GM23338 (cell line): ENCODE measurements at regions not wholly inside any gene's neighbourhood (a gene's known extent, or its start where the extent isn't known, plus 50 kb on each side); places are given as distances from the start of the nearest gene placed in this dataset.
"Not testable (repeated sequence)": the region's sequence is repeated elsewhere in the genome, so short reads cannot be mapped to it uniquely, and the experiment has no call there.

Source experiments
- ATAC-seq: fragments of 200-7000 bp; cut with Tn5 transposase; 3 replicates; pipeline ENCODE4 v1.9.1; 2020
- DNase-seq: peaks from one replicate; pipeline ENCODE4 v3.0.0-alpha.2; 2015; ENCODE audit warnings: low spot score
- H2AFZ ChIP-seq: fragments of 200-600 bp; sonication (generic); 2 replicates; pipeline ENCODE4 v1.8.0; 2016; ENCODE audit warnings: antibody characterized with exemption, mild to moderate bottlenecking, moderate library complexity
- H3F3A ChIP-seq: fragments of 200-600 bp; sonication (generic); replicated peaks from 2 replicates; pipeline ENCODE4 v1.8.0; 2017; ENCODE audit warnings: antibody characterized with exemption, mixed run types, low read depth
- H3K27ac ChIP-seq: fragments of 200-600 bp; sonication (generic); 2 replicates; pipeline ENCODE4 v1.6.1; 2016; ENCODE audit warnings: low read depth
- H3K27me3 ChIP-seq: fragments of 200-600 bp; sonication (generic); 2 replicates; pipeline ENCODE4 v1.8.0; 2016; ENCODE audit warnings: mild to moderate bottlenecking, mixed run types, moderate library complexity; ENCODE audit not compliant: insufficient read depth
- H3K36me3 ChIP-seq: fragments of 200-600 bp; sonication (generic); 2 replicates; pipeline ENCODE4 v1.8.0; 2016; ENCODE audit warnings: mild to moderate bottlenecking; ENCODE audit not compliant: insufficient read depth
- H3K4me1 ChIP-seq: fragments of 200-600 bp; sonication (generic); 2 replicates; pipeline ENCODE4 v1.8.0; 2016; ENCODE audit warnings: mild to moderate bottlenecking, moderate library complexity; ENCODE audit not compliant: insufficient read depth
- H3K4me2 ChIP-seq: fragments of 200-600 bp; sonication (generic); 2 replicates; pipeline ENCODE4 v1.7.1; 2017; ENCODE audit warnings: mixed run types
- H3K4me3 ChIP-seq: fragments of 200-600 bp; sonication (generic); 2 replicates; pipeline ENCODE4 v1.6.1; 2016; ENCODE audit warnings: mixed run types
- H3K79me2 ChIP-seq: fragments of 200-600 bp; sonication (generic); replicated peaks from 2 replicates; pipeline ENCODE4 v1.8.0; 2017; ENCODE audit warnings: mild to moderate bottlenecking; ENCODE audit not compliant: insufficient read depth
- H3K9me2 ChIP-seq: fragments of 200-600 bp; sonication (generic); 2 replicates; pipeline ENCODE4 v1.8.0; 2017; ENCODE audit not compliant: insufficient read depth
- H4K20me1 ChIP-seq: fragments of 200-600 bp; sonication (generic); replicated peaks from 2 replicates; pipeline ENCODE4 v1.8.0; 2017; ENCODE audit warnings: mild to moderate bottlenecking; ENCODE audit not compliant: insufficient read depth
- H3K27ac Mint-ChIP-seq: 2 replicates; pipeline ENCODE4 v1.8.0; 2020; ENCODE audit warnings: inconsistent platforms, mild to moderate bottlenecking, moderate library complexity, mixed read lengths
- H3K27me3 Mint-ChIP-seq: 3 replicates; pipeline ENCODE4 v1.8.0; 2022; ENCODE audit warnings: low read depth, mild to moderate bottlenecking, moderate library complexity, mixed read lengths, inconsistent platforms; ENCODE audit not compliant: insufficient read depth, poor library complexity
- H3K36me3 Mint-ChIP-seq: 3 replicates; pipeline ENCODE4 v1.8.0; 2021; ENCODE audit warnings: low read depth, mild to moderate bottlenecking, inconsistent platforms, moderate library complexity, mixed read lengths
- H3K4me1 Mint-ChIP-seq: 3 replicates; pipeline ENCODE4 v1.8.0; 2020; ENCODE audit warnings: mild to moderate bottlenecking, inconsistent platforms, mixed read lengths
- H3K4me3 Mint-ChIP-seq: 3 replicates; pipeline ENCODE4 v1.8.0; 2021; ENCODE audit warnings: moderate library complexity, mild to moderate bottlenecking, inconsistent platforms, mixed read lengths
- H3K9me3 Mint-ChIP-seq: 3 replicates; pipeline ENCODE4 v1.8.0; 2020; ENCODE audit warnings: moderate library complexity, mild to moderate bottlenecking, inconsistent platforms, mixed read lengths

GRCh38 chr21:9009267-9010016, 1511.9 kb upstream of the TPTE start:
- Mint-ChIP-seq H3K27me3 (peaks cover 27% of the 10 kb centered on the region), H3K36me3 (peaks cover 81% of the 10 kb centered on the region), H3K9me3 (peaks cover 98% of the 10 kb centered on the region)
- H3K27ac Mint-ChIP-seq, H3K4me3 ChIP-seq, H3K9me2 ChIP-seq, H3K27me3 ChIP-seq, H3K79me2 ChIP-seq, H3K4me3 Mint-ChIP-seq, H3K4me1 ChIP-seq, H2AFZ ChIP-seq, H3K4me1 Mint-ChIP-seq, H3K4me2 ChIP-seq, ATAC-seq, H4K20me1 ChIP-seq, DNase-seq, H3K27ac ChIP-seq: not testable (repeated sequence)
- peaks cover 29% of the 10 kb centered on the region for H3F3A ChIP-seq
- peaks cover 41% of the 10 kb centered on the region for H3K36me3 ChIP-seq

- not testable (repeated sequence) for H3K4me2 ChIP-seq, H3K27ac ChIP-seq, H3K27ac Mint-ChIP-seq, H3K4me3 ChIP-seq, ATAC-seq, H3K4me1 ChIP-seq, H3K4me3 Mint-ChIP-seq, H3K27me3 ChIP-seq, H4K20me1 ChIP-seq, H3K79me2 ChIP-seq, H3K9me2 ChIP-seq, H2AFZ ChIP-seq, H3K4me1 Mint-ChIP-seq, DNase-seq
- Mint-ChIP-seq H3K36me3 (peaks cover 84% of the 10 kb centered on the region), H3K27me3 (peaks cover 29% of the 10 kb centered on the region), H3K9me3 (peaks cover 98% of the 10 kb centered on the region)
- H3K36me3 ChIP-seq: peaks cover 44% of the 10 kb centered on the region
- peaks cover 29% of the 10 kb centered on the region for H3F3A ChIP-seq
Measured at GRCh38 chr21:9010121-9010795, 1511.1 kb upstream of the TPTE start.

GRCh38 chr21:9010936-9011890, 1510.2 kb upstream of the TPTE start:
- H3K27me3 Mint-ChIP-seq: peaks cover 29% of the 10 kb centered on the region

GRCh38 chr21:9011916-9012315, 1509.5 kb upstream of the TPTE start:
- not testable (repeated sequence) for H3K27ac Mint-ChIP-seq, H2AFZ ChIP-seq, H3K4me1 ChIP-seq, H3K27ac ChIP-seq, DNase-seq, ATAC-seq, H3K9me2 ChIP-seq, H3K79me2 ChIP-seq, H3K4me2 ChIP-seq, H3K4me1 Mint-ChIP-seq, H3K27me3 ChIP-seq, H3K4me3 Mint-ChIP-seq, H4K20me1 ChIP-seq, H3K4me3 ChIP-seq
- Mint-ChIP-seq H3K9me3 (peaks cover 89% of the 10 kb centered on the region), H3K36me3 (peaks cover 74% of the 10 kb centered on the region), H3K27me3 (peaks cover 29% of the 10 kb centered on the region)
- peaks cover 21% of the 10 kb centered on the region for H3F3A ChIP-seq
- H3K36me3 ChIP-seq: peaks cover 37% of the 10 kb centered on the region

More at GRCh38 chr21:9010936-9011890, 1510.2 kb upstream of the TPTE start:
- not testable (repeated sequence) for H3K27ac ChIP-seq, H3K27ac Mint-ChIP-seq, DNase-seq, H3K4me1 Mint-ChIP-seq, H3K79me2 ChIP-seq, H3K4me3 ChIP-seq, H3K4me3 Mint-ChIP-seq, H2AFZ ChIP-seq, H3K4me2 ChIP-seq, H3K9me2 ChIP-seq, ATAC-seq, H3K4me1 ChIP-seq, H3K27me3 ChIP-seq, H4K20me1 ChIP-seq
- Mint-ChIP-seq H3K36me3 (peaks cover 81% of the 10 kb centered on the region), H3K9me3 (peaks cover 96% of the 10 kb centered on the region)
- Histone ChIP-seq H3F3A (peaks cover 28% of the 10 kb centered on the region), H3K36me3 (peaks cover 44% of the 10 kb centered on the region)

GRCh38 chr21:9013502-9014242, 1507.7 kb upstream of the TPTE start:
- not testable (repeated sequence) for H3K4me2 ChIP-seq, H3K27ac ChIP-seq, H3K9me2 ChIP-seq, H3K27ac Mint-ChIP-seq, H3K4me3 Mint-ChIP-seq, DNase-seq, H3K4me1 Mint-ChIP-seq, H3K4me1 ChIP-seq, H3K27me3 ChIP-seq, H3K79me2 ChIP-seq, ATAC-seq, H2AFZ ChIP-seq, H4K20me1 ChIP-seq
- Mint-ChIP-seq H3K9me3 (peaks cover 89% of the 10 kb centered on the region), H3K27me3 (peaks cover 22% of the 10 kb centered on the region), H3K36me3 (peaks cover 67% of the 10 kb centered on the region)
- peaks cover 28% of the 10 kb centered on the region for H3K36me3 ChIP-seq
- H3K4me3 ChIP-seq: peak overlapping the region; percentile 19; the same call in 1 of the 2 replicates
- H3F3A ChIP-seq: peaks cover 13% of the 10 kb centered on the region
